DND-41 (cell line): ENCODE measurements at regions not wholly inside any gene's neighbourhood (a gene's known extent, or its start where the extent isn't known, plus 50 kb on each side); places are given as distances from the start of the nearest gene placed in this dataset.

Source experiments
- CTCF ChIP-seq: IDR thresholded peaks from 2 replicates; pipeline ENCODE4 v1.5.1; 2012; ENCODE audit warnings: borderline replicate concordance, low read length, moderate library complexity, mild to moderate bottlenecking; ENCODE audit not compliant: poor library complexity, severe bottlenecking; ENCODE audit errors: extremely low read depth
- EZH2 ChIP-seq: IDR thresholded peaks from 3 replicates; pipeline ENCODE4 v1.6.1; 2012; ENCODE audit warnings: borderline replicate concordance, low read depth, mild to moderate bottlenecking, moderate library complexity, low read length, inconsistent platforms; ENCODE audit not compliant: severe bottlenecking

GRCh38 chr1:101698681-101699080, 298.0 kb downstream of the OLFM3 start:
- no peak for TF ChIP-seq EZH2
- no peak for TF ChIP-seq CTCF
